Liver (tissue), 8 donors: ENCODE measurements at regions not wholly inside any gene's neighbourhood (a gene's known extent, or its start where the extent isn't known, plus 50 kb on each side); places are given as distances from the start of the nearest gene placed in this dataset.

ENCODE experiments used
- DNase-seq: peaks from one replicate; pipeline ENCODE4 v3.0.0-alpha.2; 2017; ENCODE audit warnings: low spot score
- H3K27ac ChIP-seq, 2 donors: one replicate each; pipeline ENCODE4 v1.7.0; 2013; ENCODE audit warnings: inconsistent platforms in 2 of 2, low read length in 2 of 2, control low read depth in 1 of 2, low read depth in 1 of 2, mild to moderate bottlenecking in 1 of 2
- H3K27me3 ChIP-seq, 4 donors: one replicate each; pipeline versions ENCODE4 v1.6.1 to v1.7.0; 2013; ENCODE audit warnings: low read length in 3 of 4, inconsistent platforms in 1 of 4, mild to moderate bottlenecking in 1 of 4, moderate library complexity in 1 of 4; ENCODE audit not compliant: control insufficient read depth in 4 of 4, insufficient read depth in 4 of 4
- H3K36me3 ChIP-seq, 4 donors: one replicate each; pipeline versions ENCODE4 v1.6.1 to v1.7.0; 2013; ENCODE audit warnings: low read length in 3 of 4, mild to moderate bottlenecking in 3 of 4, low read depth in 1 of 4, moderate library complexity in 1 of 4; ENCODE audit not compliant: control insufficient read depth in 4 of 4, insufficient read depth in 3 of 4
- H3K4me1 ChIP-seq, 4 donors: one replicate each; pipeline versions ENCODE4 v1.6.1 to v1.7.0; 2013; ENCODE audit warnings: low read length in 3 of 4, mild to moderate bottlenecking in 3 of 4, moderate library complexity in 1 of 4; ENCODE audit not compliant: control insufficient read depth in 4 of 4, insufficient read depth in 4 of 4
- H3K4me3 ChIP-seq, 3 donors: one replicate each; pipeline versions ENCODE4 v1.6.1 to v1.7.0; 2013; ENCODE audit warnings: low read length in 3 of 3, control low read depth in 1 of 3, low read depth in 1 of 3, mild to moderate bottlenecking in 1 of 3
- H3K9ac ChIP-seq, 2 donors: one replicate each; pipeline ENCODE4 v1.7.0; 2013; ENCODE audit warnings: low read length in 2 of 2, mild to moderate bottlenecking in 2 of 2, moderate library complexity in 2 of 2, control low read depth in 1 of 2, low read depth in 1 of 2
- H3K9me3 ChIP-seq, 4 donors: one replicate each; pipeline versions ENCODE4 v1.6.1 to v1.7.0; 2013; ENCODE audit warnings: low read length in 3 of 4; ENCODE audit not compliant: control insufficient read depth in 4 of 4
- ATF3 ChIP-seq: IDR thresholded peaks from 2 replicates; pipeline ENCODE4 v1.6.1; 2016; ENCODE audit warnings: antibody characterized with exemption
- CTCF ChIP-seq: fragments of 150-350 bp; IDR thresholded peaks from 2 replicates; pipeline ENCODE4 v1.5.1; 2017; ENCODE audit warnings: improper control_type of control experiment, low read depth, low read length; ENCODE audit not compliant: missing input control
- EGR1 ChIP-seq, 2 donors: IDR thresholded peaks; 2 replicates each; pipeline ENCODE4 v1.6.1; 2016 to 2018; ENCODE audit warnings: antibody characterized with exemption in 2 of 2, low read depth in 2 of 2
- FOXA1 ChIP-seq: IDR thresholded peaks from 2 replicates; pipeline ENCODE4 v1.6.1; 2016; ENCODE audit warnings: antibody characterized with exemption
- GABPA ChIP-seq, 2 donors: IDR thresholded peaks in 1 of 2; conservative IDR thresholded peaks in 1 of 2; 2 replicates each; pipeline ENCODE4 v1.6.1; 2016; ENCODE audit warnings: antibody characterized with exemption in 2 of 2, mild to moderate bottlenecking in 1 of 2, moderate library complexity in 1 of 2
- HNF4A ChIP-seq, 2 donors: conservative IDR thresholded peaks; 2 replicates each; pipeline ENCODE4 v1.6.1; 2016; ENCODE audit warnings: antibody characterized with exemption in 2 of 2, mild to moderate bottlenecking in 2 of 2
- HNF4G ChIP-seq: IDR thresholded peaks from 2 replicates; pipeline ENCODE4 v1.6.1; 2016; ENCODE audit warnings: antibody characterized with exemption
- JUND ChIP-seq, 2 donors: IDR thresholded peaks; 2 replicates each; pipeline ENCODE4 v1.6.1; 2016; ENCODE audit warnings: antibody characterized with exemption in 2 of 2
- MAX ChIP-seq: IDR thresholded peaks from 2 replicates; pipeline ENCODE4 v1.6.1; 2016; ENCODE audit warnings: antibody characterized with exemption
- NR2F2 ChIP-seq: IDR thresholded peaks from 2 replicates; pipeline ENCODE4 v1.6.1; 2016; ENCODE audit warnings: antibody characterized with exemption
- RAD21 ChIP-seq, 2 donors: IDR thresholded peaks; 2 replicates each; pipeline ENCODE4 v1.6.1; 2016; ENCODE audit warnings: antibody characterized with exemption in 2 of 2, mild to moderate bottlenecking in 2 of 2
- REST ChIP-seq: IDR thresholded peaks from 2 replicates; pipeline ENCODE4 v1.6.1; 2016; ENCODE audit warnings: antibody characterized with exemption, mild to moderate bottlenecking
- RXRA ChIP-seq, 2 donors: IDR thresholded peaks; 2 replicates each; pipeline ENCODE4 v1.6.1; 2017 to 2018; ENCODE audit warnings: antibody characterized with exemption in 2 of 2, mild to moderate bottlenecking in 1 of 2
- SP1 ChIP-seq: IDR thresholded peaks from 2 replicates; pipeline ENCODE4 v1.6.1; 2018; ENCODE audit warnings: antibody characterized with exemption, mild to moderate bottlenecking
- TAF1 ChIP-seq: conservative IDR thresholded peaks from 2 replicates; pipeline ENCODE4 v1.6.1; 2016; ENCODE audit warnings: antibody characterized with exemption, mild to moderate bottlenecking
- YY1 ChIP-seq: IDR thresholded peaks from 2 replicates; pipeline ENCODE4 v1.6.1; 2016; ENCODE audit warnings: antibody characterized with exemption, mild to moderate bottlenecking
- ZBTB33 ChIP-seq: IDR thresholded peaks from 2 replicates; pipeline ENCODE4 v1.6.1; 2016; ENCODE audit warnings: antibody characterized with exemption
- WGBS: extraction: QIAGEN DNeasy Blood & Tissue Kit; methylation state at CpG from one replicate; pipeline ENCODE4 v1.1.7; 2013; 5-methylcytosine and 5-hydroxymethylcytosine counted together
- donor health status: healthy.
- donor health status: healthy.
- donor health status: healthy.
- donor health status: healthy.
- donor health status: healthy.

GRCh38 chr2:59150217-59150849 lies 909.2 kb upstream of the FANCL start:
- H3K9ac ChIP-seq, result no peak overlapping the region
- no peak overlapping the region for H3K4me3 ChIP-seq
- H3K4me1 ChIP-seq, result no peaks in the 10 kb centered on the region
- H3K27ac ChIP-seq, result no peak overlapping the region
- H3K9me3 ChIP-seq, result no peaks in the 10 kb centered on the region
- WGBS, result 78% methylated on average over 1 of the region's 1 CpG
- H3K36me3 ChIP-seq, result no peaks in the 10 kb centered on the region
- no peak for DNase-seq
- TF ChIP-seq HNF4G (no peak), TAF1 (no peak), FOXA1 (no peak), YY1 (no peak), RXRA (IDR thresholded peaks at IDR 0.05) (no peak), NR2F2 (no peak), ATF3 (no peak), JUND (IDR thresholded peaks at IDR 0.05) (no peak), RAD21 (IDR thresholded peaks at IDR 0.05) (no peak), SP1 (no peak), ZBTB33 (no peak), MAX (no peak)
- H3K27me3 ChIP-seq, result peaks cover 0 to 2% (median 0%) of the 10 kb centered on the region in 4 donors

GRCh38 chr2:59149271-59149670 lies 908.1 kb upstream of the FANCL start:
- no peak for DNase-seq
- no peaks in the 10 kb centered on the region for H3K4me1 ChIP-seq
- TF ChIP-seq SP1 (no peak), HNF4G (no peak), MAX (no peak), RAD21 (IDR thresholded peaks at IDR 0.05) (no peak), EGR1 (IDR thresholded peaks at IDR 0.05; ENCODE audit: low read depth in 2 of 2) (no peak), HNF4A (conservative IDR thresholded peaks at IDR 0.05) (no peak), ATF3 (no peak), REST (no peak), CTCF (no peak), YY1 (no peak), JUND (IDR thresholded peaks at IDR 0.05) (no peak), GABPA (IDR thresholded peaks at IDR 0.05 in 1 of 2, conservative IDR thresholded peaks at IDR 0.05 in 1 of 2) (no peak), FOXA1 (no peak), NR2F2 (no peak)
- no peak overlapping the region for H3K27ac ChIP-seq
- peaks cover 0 to 2% (median 0%) of the 10 kb centered on the region in 4 donors for H3K9me3 ChIP-seq
- no peak overlapping the region for H3K4me3 ChIP-seq
- peaks cover 0 to 2% (median 0%) of the 10 kb centered on the region in 4 donors for H3K27me3 ChIP-seq
- no peak overlapping the region for H3K9ac ChIP-seq
- no peaks in the 10 kb centered on the region for H3K36me3 ChIP-seq
